Keratinocyte (primary cell): ENCODE measurements at regions not wholly inside any gene's neighbourhood (a gene's known extent, or its start where the extent isn't known, plus 50 kb on each side); places are given as distances from the start of the nearest gene placed in this dataset.

ENCODE experiments used
- DNase-seq: peaks from one replicate; pipeline ENCODE4 v3.0.0-alpha.2; 2011; ENCODE audit warnings: low read depth, missing footprints, low spot score
- FAIRE-seq: peaks from 2 replicates; lab custom pipeline; 2011; peaks lifted over from hg19 to GRCh38; lab: Jason Lieb, UNC
- H2AFZ ChIP-seq: 2 replicates; pipeline ENCODE4 v1.6.0; 2012; ENCODE audit warnings: low read length, control low read depth, inconsistent platforms; ENCODE audit not compliant: control insufficient read depth
- H3K27ac ChIP-seq: 2 replicates; pipeline ENCODE4 v1.5.1; 2011; ENCODE audit warnings: low read length; ENCODE audit not compliant: control insufficient read depth, insufficient read depth
- H3K27me3 ChIP-seq: 3 replicates; pipeline ENCODE4 v1.6.0; 2011; ENCODE audit warnings: low read length; ENCODE audit not compliant: control insufficient read depth, insufficient read depth; ENCODE audit errors: extremely low read depth
- H3K36me3 ChIP-seq, 2 experiments: 2 replicates in 1 of 2; 3 replicates in 1 of 2; pipeline ENCODE4 v1.5.1; 2011; ENCODE audit warnings: low read length in 2 of 2, mild to moderate bottlenecking in 1 of 2; ENCODE audit not compliant: control insufficient read depth in 2 of 2, insufficient read depth in 2 of 2; ENCODE audit errors: extremely low read depth in 1 of 2
- H3K4me1 ChIP-seq: 3 replicates; pipeline ENCODE4 v1.5.1; 2011; ENCODE audit warnings: low read length; ENCODE audit not compliant: control insufficient read depth, insufficient read depth; ENCODE audit errors: extremely low read depth
- H3K4me2 ChIP-seq: 3 replicates; pipeline ENCODE4 v1.6.0; 2011; ENCODE audit warnings: low read depth, low read length; ENCODE audit not compliant: control insufficient read depth, insufficient read depth; ENCODE audit errors: extremely low read depth
- H3K4me3 ChIP-seq, 3 experiments: fragments of 200-600 bp in 1 of 3; sonication (generic) in 1 of 3; 2 replicates in 2 of 3; 3 replicates in 1 of 3; pipeline ENCODE4 v1.5.1; 2011 to 2016; ENCODE audit warnings: low read length in 3 of 3, mild to moderate bottlenecking in 3 of 3, control low read depth in 2 of 3, inconsistent platforms in 1 of 3, low read depth in 1 of 3, mixed read lengths in 1 of 3, mixed run types in 1 of 3, moderate library complexity in 1 of 3; ENCODE audit not compliant: control insufficient read depth in 2 of 3, insufficient read depth in 2 of 3; ENCODE audit errors: extremely low read depth in 1 of 3
- H3K79me2 ChIP-seq: 2 replicates; pipeline ENCODE4 v1.6.0; 2012; ENCODE audit warnings: low read length; ENCODE audit not compliant: control insufficient read depth, insufficient read depth
- H3K9ac ChIP-seq: 3 replicates; pipeline ENCODE4 v1.6.0; 2011; ENCODE audit warnings: low read length; ENCODE audit not compliant: control insufficient read depth, insufficient read depth; ENCODE audit errors: extremely low read depth
- H3K9me1 ChIP-seq: 3 replicates; pipeline ENCODE4 v1.6.0; 2011; ENCODE audit warnings: low read length; ENCODE audit not compliant: control insufficient read depth, insufficient read depth; ENCODE audit errors: extremely low read depth
- H3K9me3 ChIP-seq: 2 replicates; pipeline ENCODE4 v1.5.1; 2012; ENCODE audit warnings: low read depth, low read length; ENCODE audit not compliant: control insufficient read depth
- H4K20me1 ChIP-seq: 3 replicates; pipeline ENCODE4 v1.6.0; 2011; ENCODE audit warnings: low read length; ENCODE audit not compliant: control insufficient read depth, insufficient read depth; ENCODE audit errors: extremely low read depth
- EZH2 ChIP-seq: IDR thresholded peaks from one replicate; pipeline ENCODE4 v1.6.1; 2012; ENCODE audit warnings: inconsistent platforms, mild to moderate bottlenecking, low read length, moderate library complexity
- dilution Hi-C: fragments of 300-500 bp; cut with MboI; formaldehyde crosslinking; loops from one replicate; pipeline ENCODE4 v1.7.0; 2020; ENCODE audit warnings: low sequenced_read_pairs; ENCODE audit not compliant: extremely low pct_ligation_motif_present
- TF ChIP-seq, protein P1 (sequence below), 3 experiments: IDR thresholded peaks in 1 of 3; conservative IDR thresholded peaks in 1 of 3; optimal IDR thresholded peaks in 1 of 3; 2 replicates in 2 of 3; 3 replicates in 1 of 3; pipeline versions ENCODE3 to v1.5.1; 2011; ENCODE audit warnings: low read length in 3 of 3, mild to moderate bottlenecking in 3 of 3, moderate library complexity in 2 of 3, control low read depth in 1 of 3, inconsistent platforms in 1 of 3; ENCODE audit not compliant: insufficient read depth in 2 of 3; ENCODE audit errors: extremely low read depth in 1 of 3

- Histone ChIP-seq H4K20me1 (no peaks in the 10 kb centered on the region), H3K36me3 (no peaks in the 10 kb centered on the region), H3K4me2 (no peak overlapping the region), H3K4me1 (no peaks in the 10 kb centered on the region), H3K79me2 (no peaks in the 10 kb centered on the region), H3K27me3 (no peaks in the 10 kb centered on the region), H3K9ac (no peak overlapping the region), H3K4me3 (no peak overlapping the region), H3K9me3 (no peaks in the 10 kb centered on the region), H3K27ac (no peak overlapping the region), H3K9me1 (no peaks in the 10 kb centered on the region), H2AFZ (no peak overlapping the region)
- dilution Hi-C loops: no loop called here
- TF ChIP-seq EZH2: no peak
- TF ChIP-seq, protein P1, sequence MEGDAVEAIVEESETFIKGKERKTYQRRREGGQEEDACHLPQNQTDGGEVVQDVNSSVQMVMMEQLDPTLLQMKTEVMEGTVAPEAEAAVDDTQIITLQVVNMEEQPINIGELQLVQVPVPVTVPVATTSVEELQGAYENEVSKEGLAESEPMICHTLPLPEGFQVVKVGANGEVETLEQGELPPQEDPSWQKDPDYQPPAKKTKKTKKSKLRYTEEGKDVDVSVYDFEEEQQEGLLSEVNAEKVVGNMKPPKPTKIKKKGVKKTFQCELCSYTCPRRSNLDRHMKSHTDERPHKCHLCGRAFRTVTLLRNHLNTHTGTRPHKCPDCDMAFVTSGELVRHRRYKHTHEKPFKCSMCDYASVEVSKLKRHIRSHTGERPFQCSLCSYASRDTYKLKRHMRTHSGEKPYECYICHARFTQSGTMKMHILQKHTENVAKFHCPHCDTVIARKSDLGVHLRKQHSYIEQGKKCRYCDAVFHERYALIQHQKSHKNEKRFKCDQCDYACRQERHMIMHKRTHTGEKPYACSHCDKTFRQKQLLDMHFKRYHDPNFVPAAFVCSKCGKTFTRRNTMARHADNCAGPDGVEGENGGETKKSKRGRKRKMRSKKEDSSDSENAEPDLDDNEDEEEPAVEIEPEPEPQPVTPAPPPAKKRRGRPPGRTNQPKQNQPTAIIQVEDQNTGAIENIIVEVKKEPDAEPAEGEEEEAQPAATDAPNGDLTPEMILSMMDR (optimal IDR thresholded peaks at IDR 0.05 in 1 of 3, IDR thresholded peaks at IDR 0.05 in 1 of 3, conservative IDR thresholded peaks at IDR 0.05 in 1 of 3; ENCODE audit: extremely low read depth in 1 of 3, insufficient read depth in 2 of 3, low read length in 3 of 3): no peak
- DNase-seq (no peak), FAIRE-seq (no peak)
Measured at GRCh38 chr6:62523630-62524029, 237.6 kb upstream of the KHDRBS2 start.

DNA sequence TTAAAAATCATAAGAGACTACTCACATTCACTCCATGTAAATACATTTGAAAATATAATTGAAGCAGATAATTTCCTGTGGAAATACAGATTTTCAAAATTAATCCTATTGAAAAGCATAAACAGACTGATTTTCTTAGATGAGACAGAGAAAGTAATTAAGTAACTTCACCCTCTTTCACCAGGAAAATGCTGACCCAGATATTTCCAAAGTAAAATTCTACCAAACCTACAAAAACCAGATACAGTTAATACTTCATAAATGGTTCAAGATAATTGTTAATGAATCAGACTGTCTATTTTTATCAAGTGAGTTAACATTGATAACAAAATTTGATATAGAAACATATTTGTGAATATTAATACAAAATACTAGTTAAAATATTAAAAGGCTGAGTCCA lies 233.5 kb upstream of the KHDRBS2 start:
- dilution Hi-C loops: no loop called here
- no peak overlapping the region for H2AFZ ChIP-seq
- no peaks in the 10 kb centered on the region for H3K27me3 ChIP-seq
- H3K4me2 ChIP-seq: no peak overlapping the region
- H3K4me3 ChIP-seq: no peak overlapping the region
- no peaks in the 10 kb centered on the region for H3K9me1 ChIP-seq
- no peak overlapping the region for H3K9ac ChIP-seq
- H3K4me1 ChIP-seq: no peaks in the 10 kb centered on the region
- FAIRE-seq: no peak
- H3K27ac ChIP-seq: no peak overlapping the region
- TF ChIP-seq, protein P1 (optimal IDR thresholded peaks at IDR 0.05 in 1 of 3, IDR thresholded peaks at IDR 0.05 in 1 of 3, conservative IDR thresholded peaks at IDR 0.05 in 1 of 3; ENCODE audit: extremely low read depth in 1 of 3, insufficient read depth in 2 of 3, low read length in 3 of 3): no peak
- TF ChIP-seq EZH2: no peak
- no peaks in the 10 kb centered on the region for H4K20me1 ChIP-seq
- no peaks in the 10 kb centered on the region for H3K36me3 ChIP-seq
- DNase-seq: no peak
- no peaks in the 10 kb centered on the region for H3K9me3 ChIP-seq
- H3K79me2 ChIP-seq: no peaks in the 10 kb centered on the region
